HepG2 (cell line): ENCODE measurements at regions not wholly inside any gene's neighbourhood (a gene's known extent, or its start where the extent isn't known, plus 50 kb on each side); places are given as distances from the start of the nearest gene placed in this dataset.

ENCODE experiments used
- ATAC-seq: fragments of 200-7000 bp; cut with Tn5 transposase; 3 replicates; pipeline ENCODE4 v1.9.1; 2020; ENCODE audit warnings: mild to moderate bottlenecking, moderate library complexity
- BruUV-seq: library from RNA; stranded (reverse); fragments of 400-500 nt; replicated peaks from 2 replicates; lab custom pipeline; 2021; lab: Mats Ljungman, UMichigan
- CTCF ChIA-PET: fragments of 300-600 bp; formaldehyde crosslinking; extraction: SDS; loops from one replicate; lab custom pipeline; 2021; ENCODE audit warnings: low total read pairs, inconsistent platforms, low intra/inter-chr PET ratio; lab: Yijun Ruan, JAX
- POLR2A ChIA-PET: fragments of 350-600 bp; sonication (Branson Sonifier 250); formaldehyde crosslinking; loops from one replicate; lab custom pipeline; 2020; ENCODE audit warnings: antibody characterized with exemption, inconsistent platforms; lab: Yijun Ruan, JAX
- DNase-seq: peaks from one replicate; pipeline ENCODE4 v3.0.0-alpha.2; 2015; ENCODE audit warnings: low spot score
- FAIRE-seq: peaks from 3 replicates; lab custom pipeline; 2011; peaks lifted over from hg19 to GRCh38; lab: Jason Lieb, UNC
- H2AFZ ChIP-seq: one replicate; pipeline ENCODE4 v1.6.1; 2011; ENCODE audit warnings: low read length, inconsistent platforms
- H3K27ac ChIP-seq: fragments of 300-600 bp; 3 replicates; pipeline ENCODE4 v1.8.0; 2011; ENCODE audit warnings: mixed run types, mild to moderate bottlenecking, mixed read lengths, low read length, inconsistent platforms; ENCODE audit not compliant: insufficient read depth; ENCODE audit errors: extremely low read length
- H3K27me3 ChIP-seq, 2 experiments: fragments of 200-600 bp in 1 of 2; 2 replicates in 1 of 2; 3 replicates in 1 of 2; pipeline versions ENCODE4 v1.6.0 to v1.8.0; 2011; ENCODE audit warnings: low read length in 2 of 2, mild to moderate bottlenecking in 2 of 2, moderate library complexity in 2 of 2, inconsistent platforms in 1 of 2; ENCODE audit not compliant: insufficient read depth in 2 of 2, control insufficient read depth in 1 of 2
- H3K36me3 ChIP-seq, 2 experiments: fragments of 200-600 bp in 1 of 2; replicated peaks in 1 of 2; 2 replicates in 1 of 2; 3 replicates in 1 of 2; pipeline versions ENCODE4 v1.5.1 to v1.8.0; 2011; ENCODE audit warnings: low read length in 2 of 2, inconsistent platforms in 1 of 2; ENCODE audit not compliant: insufficient read depth in 2 of 2, control insufficient read depth in 1 of 2
- H3K4me1 ChIP-seq: 2 replicates; pipeline ENCODE4 v1.5.1; 2012; ENCODE audit warnings: low read length, inconsistent platforms; ENCODE audit not compliant: insufficient read depth
- H3K4me2 ChIP-seq: 2 replicates; pipeline ENCODE4 v1.6.0; 2011; ENCODE audit warnings: low read depth, low read length, inconsistent platforms
- H3K4me3 ChIP-seq, 3 experiments: fragments of 200-600 bp in 1 of 3; sonication (generic), shearing (Covaris generic) in 1 of 3; replicated peaks in 1 of 3; 2 replicates each; pipeline ENCODE4 v1.5.1; 2011 to 2016; ENCODE audit warnings: low read length in 3 of 3, inconsistent platforms in 2 of 3, low read depth in 2 of 3, mild to moderate bottlenecking in 2 of 3, control low read depth in 1 of 3, mixed read lengths in 1 of 3; ENCODE audit not compliant: insufficient read depth in 1 of 3
- H3K79me2 ChIP-seq: one replicate; pipeline ENCODE4 v1.6.1; 2011; ENCODE audit warnings: low read length, inconsistent platforms; ENCODE audit not compliant: insufficient read depth
- H3K9ac ChIP-seq: 2 replicates; pipeline ENCODE4 v1.6.0; 2011; ENCODE audit warnings: mild to moderate bottlenecking, low read depth, low read length, inconsistent platforms; ENCODE audit not compliant: insufficient read depth
- H3K9me3 ChIP-seq: 2 replicates; pipeline ENCODE4 v1.5.1; 2012; ENCODE audit warnings: mild to moderate bottlenecking, low read length
- H4K20me1 ChIP-seq: 2 replicates; pipeline ENCODE4 v1.6.0; 2011; ENCODE audit warnings: inconsistent platforms, mild to moderate bottlenecking, low read length, moderate library complexity; ENCODE audit not compliant: insufficient read depth
- BCLAF1 ChIP-seq: fragments of 450-650 bp; IDR thresholded peaks from 2 replicates; pipeline ENCODE4 v1.6.1; 2017; ENCODE audit warnings: mild to moderate bottlenecking
- BHLHE40 ChIP-seq: IDR thresholded peaks from 2 replicates; pipeline ENCODE4 v1.6.1; 2011; ENCODE audit warnings: low read length, improper control_type of control experiment
- MAFG ChIP-seq: sonication (generic); formaldehyde crosslinking; IDR thresholded peaks from 2 replicates; pipeline ENCODE4 v1.5.1; 2020; ENCODE audit warnings: mild to moderate bottlenecking, missing genetic modification reagents
- MTA3 ChIP-seq: sonication (generic); formaldehyde crosslinking; IDR thresholded peaks from 2 replicates; pipeline ENCODE4 v1.4.0; 2020; ENCODE audit warnings: missing genetic modification reagents
- PRDM4 ChIP-seq: sonication (generic); formaldehyde crosslinking; IDR thresholded peaks from 2 replicates; pipeline ENCODE4 v1.9.0; 2021; ENCODE audit warnings: missing genetic modification reagents, borderline replicate concordance
- ZMAT3 ChIP-seq: sonication (generic); formaldehyde crosslinking; conservative IDR thresholded peaks from 2 replicates; pipeline ENCODE4 v1.7.0; 2021; ENCODE audit warnings: missing genetic modification reagents
- WGBS: methylation state at CpG from one replicate; pipeline ENCODE4 v1.1.6; 2017; ENCODE audit warnings: low lambda C conversion rate; 5-methylcytosine and 5-hydroxymethylcytosine counted together
- in situ Hi-C: cut with HindIII; loops from 2 replicates; pipeline ENCODE4 v1.10.0; 2017; ENCODE audit warnings: low pct_unique_long_range_greater_than_20kb; ENCODE audit not compliant: extremely low pct_ligation_motif_present
- intact Hi-C: fragments of 100-400 bp; cut with micrococcal nuclease; formaldehyde crosslinking; loops from one replicate; pipeline ENCODE4 v1.10.0; 2022; ENCODE audit not compliant: unreplicated experiment

GRCh38 chr9:111098093-111098492 is 59.8 kb upstream of the LPAR1 start:
- intact Hi-C loops (no loop called here), in situ Hi-C loops (no loop called here)
- Histone ChIP-seq H3K36me3 (no peaks in the 10 kb centered on the region), H3K4me3 (no peak overlapping the region), H3K9ac (no peak overlapping the region), H3K27ac (no peak overlapping the region), H3K4me1 (no peaks in the 10 kb centered on the region), H3K4me2 (no peak overlapping the region), H3K9me3 (no peaks in the 10 kb centered on the region), H2AFZ (no peak overlapping the region), H4K20me1 (no peaks in the 10 kb centered on the region), H3K79me2 (no peaks in the 10 kb centered on the region), H3K27me3 (no peaks in the 10 kb centered on the region)
- no TSS peak for BruUV-seq
- no peak for TF ChIP-seq BHLHE40
- TF ChIP-seq MAFG (CRISPR knock-in tag), result no peak
- TF ChIP-seq BCLAF1, result no peak
- TF ChIP-seq ZMAT3 (CRISPR knock-in tag), result no peak
- no peak for TF ChIP-seq MTA3 (CRISPR knock-in tag)
- no peak for TF ChIP-seq PRDM4 (CRISPR knock-in tag)
- no peak for DNase-seq
- 21% methylated on average over 4 of the region's 4 CpGs for WGBS
- no peak for FAIRE-seq
- CTCF ChIA-PET, result no interaction called here
- POLR2A ChIA-PET, result no interaction called here
- no peak for ATAC-seq
